Nephron (organoid): ENCODE measurements at regions not wholly inside any gene's neighbourhood (a gene's known extent, or its start where the extent isn't known, plus 50 kb on each side); places are given as distances from the start of the nearest gene placed in this dataset.

ENCODE experiments used
- H3K27ac Mint-ChIP-seq, 3 experiments: 2 replicates each; pipeline ENCODE4 v1.8.0; 2020; ENCODE audit warnings: mixed read lengths in 3 of 3, mild to moderate bottlenecking in 2 of 3, moderate library complexity in 1 of 3
- H3K27me3 Mint-ChIP-seq: 2 replicates; pipeline ENCODE4 v1.8.0; 2021; ENCODE audit warnings: low read depth, mild to moderate bottlenecking, moderate library complexity, mixed read lengths
- H3K36me3 Mint-ChIP-seq: 2 replicates; pipeline ENCODE4 v1.8.0; 2020; ENCODE audit warnings: low read depth, mixed read lengths
- H3K4me1 Mint-ChIP-seq: 2 replicates; pipeline ENCODE4 v1.8.0; 2020; ENCODE audit warnings: mixed read lengths
- H3K4me3 Mint-ChIP-seq, 3 experiments: 2 replicates each; pipeline ENCODE4 v1.8.0; 2020; ENCODE audit warnings: mild to moderate bottlenecking in 3 of 3, mixed read lengths in 3 of 3, moderate library complexity in 2 of 3
- H3K9me3 Mint-ChIP-seq: 2 replicates; pipeline ENCODE4 v1.8.0; 2020; ENCODE audit warnings: mixed read lengths
- CTCF ChIP-seq, 3 experiments: fragments of 200-600 bp; sonication (generic); IDR thresholded peaks; one replicate each; pipeline ENCODE4 v1.5.0; 2021; ENCODE audit warnings: antibody characterized with exemption in 3 of 3; ENCODE audit not compliant: unreplicated experiment in 3 of 3

- Mint-ChIP-seq H3K27ac (no peak overlapping the region), H3K27me3 (peaks cover 12% of the 10 kb centered on the region), H3K4me3 (no peak overlapping the region), H3K4me1 (peaks cover 17% of the 10 kb centered on the region), H3K36me3 (no peaks in the 10 kb centered on the region), H3K9me3 (no peaks in the 10 kb centered on the region)
- no peak for TF ChIP-seq CTCF (IDR thresholded peaks at IDR 0.05; ENCODE audit: unreplicated experiment in 3 of 3)
These were observed 132.7 kb upstream of the AGBL1 start for GRCh38 chr15:85947021-85947420.

GRCh38 chr15:85947936-85948335 is 131.7 kb upstream of the AGBL1 start:
- peaks cover 13% of the 10 kb centered on the region for H3K27me3 Mint-ChIP-seq
- no peaks in the 10 kb centered on the region for H3K36me3 Mint-ChIP-seq
- H3K4me3 Mint-ChIP-seq, result no peak overlapping the region
- no peak for TF ChIP-seq CTCF (IDR thresholded peaks at IDR 0.05; ENCODE audit: unreplicated experiment in 3 of 3)
- peaks cover 12% of the 10 kb centered on the region for H3K4me1 Mint-ChIP-seq
- no peak overlapping the region for H3K27ac Mint-ChIP-seq
- H3K9me3 Mint-ChIP-seq, result no peaks in the 10 kb centered on the region

GRCh38 chr15:85950101-85950500 is 129.6 kb upstream of the AGBL1 start:
- H3K27ac Mint-ChIP-seq, result no peak overlapping the region
- no peak overlapping the region for H3K4me3 Mint-ChIP-seq
- no peaks in the 10 kb centered on the region for H3K9me3 Mint-ChIP-seq
- TF ChIP-seq CTCF (IDR thresholded peaks at IDR 0.05; ENCODE audit: unreplicated experiment in 3 of 3), result no peak
- no peaks in the 10 kb centered on the region for H3K36me3 Mint-ChIP-seq
- H3K4me1 Mint-ChIP-seq, result no peaks in the 10 kb centered on the region
- peaks cover 22% of the 10 kb centered on the region for H3K27me3 Mint-ChIP-seq

- Mint-ChIP-seq H3K36me3 (no peaks in the 10 kb centered on the region), H3K27me3 (peaks cover 14% of the 10 kb centered on the region), H3K27ac (no peak overlapping the region), H3K4me1 (no peaks in the 10 kb centered on the region), H3K9me3 (peaks cover 5% of the 10 kb centered on the region), H3K4me3 (no peak overlapping the region)
- TF ChIP-seq CTCF (IDR thresholded peaks at IDR 0.05; ENCODE audit: unreplicated experiment in 3 of 3), result no peak
These were observed 125.1 kb upstream of the AGBL1 start for GRCh38 chr15:85954586-85954985.

GRCh38 chr15:85955501-85956391 is 123.9 kb upstream of the AGBL1 start:
- no peak for TF ChIP-seq CTCF (IDR thresholded peaks at IDR 0.05; ENCODE audit: unreplicated experiment in 3 of 3)
- no peaks in the 10 kb centered on the region for H3K4me1 Mint-ChIP-seq
- no peak overlapping the region for H3K27ac Mint-ChIP-seq
- H3K9me3 Mint-ChIP-seq, result peaks cover 5% of the 10 kb centered on the region
- no peak overlapping the region for H3K4me3 Mint-ChIP-seq
- H3K27me3 Mint-ChIP-seq, result peaks cover 14% of the 10 kb centered on the region
- no peaks in the 10 kb centered on the region for H3K36me3 Mint-ChIP-seq
